ENCODE measurements at regions not wholly inside any gene's neighbourhood (a gene's known extent, or its start where the extent isn't known, plus 50 kb on each side); places are given as distances from the start of the nearest gene placed in this dataset.

GRCh38 chr10:130244928-130245495, 108.8 kb downstream of the GLRX3 start:
- no peak for TF ChIP-seq CTCF (IDR thresholded peaks at IDR 0.05; ENCODE audit: insufficient read depth, low read length, missing control alignments)
- CTCF ChIA-PET: no interaction called here
- no peak overlapping the region for H3K4me3 ChIP-seq (ENCODE audit: low read depth, low read length)
- POLR2A ChIA-PET: no interaction called here
- DNase-seq (ENCODE audit: low read depth, low spot score): no peak

- H3K4me3 ChIP-seq (ENCODE audit: low read depth, low read length): no peak overlapping the region
- ChIA-PET CTCF (no interaction called here), POLR2A (no interaction called here)
- no peak for DNase-seq (ENCODE audit: low read depth, low spot score)
- no peak for TF ChIP-seq CTCF (IDR thresholded peaks at IDR 0.05; ENCODE audit: insufficient read depth, low read length, missing control alignments)
Measured at GRCh38 chr10:130246113-130246512, 109.9 kb downstream of the GLRX3 start.

GRCh38 chr10:130250127-130250526, 113.9 kb downstream of the GLRX3 start:
- CTCF ChIA-PET: no interaction called here
- no peak overlapping the region for H3K4me3 ChIP-seq (ENCODE audit: low read depth, low read length)
- TF ChIP-seq CTCF (IDR thresholded peaks at IDR 0.05; ENCODE audit: insufficient read depth, low read length, missing control alignments): no peak
- DNase-seq (ENCODE audit: low read depth, low spot score): no peak
- POLR2A ChIA-PET: no interaction called here

GRCh38 chr10:130251766-130252165, 115.6 kb downstream of the GLRX3 start:
- CTCF ChIA-PET: no interaction called here
- POLR2A ChIA-PET: no interaction called here
- no peak for DNase-seq (ENCODE audit: low read depth, low spot score)
- H3K4me3 ChIP-seq (ENCODE audit: low read depth, low read length): no peak overlapping the region
- no peak for TF ChIP-seq CTCF (IDR thresholded peaks at IDR 0.05; ENCODE audit: insufficient read depth, low read length, missing control alignments)

- DNase-seq (ENCODE audit: low read depth, low spot score): no peak
- POLR2A ChIA-PET: no interaction called here
- TF ChIP-seq CTCF (IDR thresholded peaks at IDR 0.05; ENCODE audit: insufficient read depth, low read length, missing control alignments): no peak
- no peak overlapping the region for H3K4me3 ChIP-seq (ENCODE audit: low read depth, low read length)
- CTCF ChIA-PET: no interaction called here
Measured at GRCh38 chr10:130254243-130254642, 118.1 kb downstream of the GLRX3 start.

GRCh38 chr10:130254662-130255061, 118.5 kb downstream of the GLRX3 start:
- ChIA-PET CTCF (no interaction called here), POLR2A (no interaction called here)
- no peak for DNase-seq (ENCODE audit: low read depth, low spot score)
- no peak overlapping the region for H3K4me3 ChIP-seq (ENCODE audit: low read depth, low read length)
- TF ChIP-seq CTCF (IDR thresholded peaks at IDR 0.05; ENCODE audit: insufficient read depth, low read length, missing control alignments): no peak
